ENCODE measurements at regions not wholly inside any gene's neighbourhood (a gene's known extent, or its start where the extent isn't known, plus 50 kb on each side); places are given as distances from the start of the nearest gene placed in this dataset.

DNA sequence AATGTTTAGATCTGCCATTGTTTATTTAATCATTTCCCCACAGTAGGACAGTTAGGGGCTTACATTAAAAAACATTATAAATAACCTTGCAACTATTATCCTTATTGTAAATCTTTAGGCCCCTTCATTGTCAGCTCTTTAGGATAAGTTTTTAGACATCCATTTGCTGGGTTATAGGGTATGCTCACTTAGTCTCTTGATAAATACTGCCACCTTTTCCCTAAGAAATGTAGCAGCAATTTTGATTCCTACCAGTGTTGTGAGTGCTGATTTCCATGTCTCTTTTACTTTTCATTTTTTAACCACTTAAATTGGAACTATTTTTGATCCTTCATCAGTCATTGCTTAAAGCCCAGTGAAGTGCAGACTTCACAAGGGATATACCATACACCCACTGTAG is 94.4 kb downstream of the AVPR1A start:
- TF ChIP-seq, protein P1, sequence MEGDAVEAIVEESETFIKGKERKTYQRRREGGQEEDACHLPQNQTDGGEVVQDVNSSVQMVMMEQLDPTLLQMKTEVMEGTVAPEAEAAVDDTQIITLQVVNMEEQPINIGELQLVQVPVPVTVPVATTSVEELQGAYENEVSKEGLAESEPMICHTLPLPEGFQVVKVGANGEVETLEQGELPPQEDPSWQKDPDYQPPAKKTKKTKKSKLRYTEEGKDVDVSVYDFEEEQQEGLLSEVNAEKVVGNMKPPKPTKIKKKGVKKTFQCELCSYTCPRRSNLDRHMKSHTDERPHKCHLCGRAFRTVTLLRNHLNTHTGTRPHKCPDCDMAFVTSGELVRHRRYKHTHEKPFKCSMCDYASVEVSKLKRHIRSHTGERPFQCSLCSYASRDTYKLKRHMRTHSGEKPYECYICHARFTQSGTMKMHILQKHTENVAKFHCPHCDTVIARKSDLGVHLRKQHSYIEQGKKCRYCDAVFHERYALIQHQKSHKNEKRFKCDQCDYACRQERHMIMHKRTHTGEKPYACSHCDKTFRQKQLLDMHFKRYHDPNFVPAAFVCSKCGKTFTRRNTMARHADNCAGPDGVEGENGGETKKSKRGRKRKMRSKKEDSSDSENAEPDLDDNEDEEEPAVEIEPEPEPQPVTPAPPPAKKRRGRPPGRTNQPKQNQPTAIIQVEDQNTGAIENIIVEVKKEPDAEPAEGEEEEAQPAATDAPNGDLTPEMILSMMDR (IDR thresholded peaks at IDR 0.05), result no peak
- TF ChIP-seq POLR2A (IDR thresholded peaks at IDR 0.05), result no peak
